Lower lobe of right lung (tissue), 2 donors: ENCODE measurements at regions not wholly inside any gene's neighbourhood (a gene's known extent, or its start where the extent isn't known, plus 50 kb on each side); places are given as distances from the start of the nearest gene placed in this dataset.

ENCODE experiments used
- ATAC-seq, 2 donors: fragments of 200-7000 bp; cut with Tn5 transposase; one replicate each; pipeline ENCODE4 v1.9.1; 2020 to 2022; ENCODE audit warnings: mild to moderate bottlenecking in 2 of 2, moderate library complexity in 2 of 2
- DNase-seq: peaks from one replicate; pipeline ENCODE4 v3.0.0-alpha.2; 2020
- H3K27ac ChIP-seq: fragments of 200-600 bp; one replicate; pipeline ENCODE4 v1.8.0; 2022
- H3K27me3 ChIP-seq: fragments of 200-600 bp; one replicate; pipeline ENCODE4 v1.8.0; 2022; ENCODE audit warnings: low read depth
- H3K36me3 ChIP-seq: fragments of 200-600 bp; one replicate; pipeline ENCODE4 v1.8.0; 2022; ENCODE audit warnings: mild to moderate bottlenecking
- H3K4me1 ChIP-seq: fragments of 200-600 bp; one replicate; pipeline ENCODE4 v1.8.0; 2022
- H3K4me3 ChIP-seq: fragments of 200-600 bp; one replicate; pipeline ENCODE4 v1.8.0; 2022; ENCODE audit warnings: mild to moderate bottlenecking
- H3K9me3 ChIP-seq: fragments of 200-600 bp; one replicate; pipeline ENCODE4 v1.8.0; 2022
- intact Hi-C: fragments of 100-400 bp; cut with DNase I; formaldehyde crosslinking; loops from one replicate; pipeline ENCODE4 v1.11.0; 2022
- TF ChIP-seq, protein P1 (sequence below): fragments of 200-600 bp; IDR thresholded peaks from one replicate; pipeline ENCODE4 v1.8.0; 2022; ENCODE audit warnings: antibody characterized with exemption, mild to moderate bottlenecking
- donor health status: DM: no; HTN: yes; CAD: no; lungs with severe emphysema.

DNA sequence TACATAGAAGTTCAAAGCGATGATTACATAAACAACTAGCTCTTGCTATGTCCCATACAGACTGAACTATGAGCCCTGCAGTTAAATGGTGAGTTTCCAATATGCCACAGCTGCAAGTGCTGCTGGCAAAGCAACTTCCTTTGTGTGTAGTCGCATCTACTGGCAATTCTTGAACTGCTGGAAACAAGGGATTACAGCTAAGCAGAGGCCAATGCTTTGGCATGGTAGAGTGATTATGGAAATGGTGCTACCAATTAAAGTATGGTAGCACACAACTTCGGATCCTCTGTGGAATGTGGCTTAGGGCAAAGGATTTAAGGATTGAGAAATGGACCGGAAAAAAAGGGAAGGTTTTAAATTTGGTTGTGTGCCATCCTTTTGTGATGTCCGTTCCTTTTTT, 856.6 kb downstream of the MAT2B start:
- no peaks in the 10 kb centered on the region for H3K27me3 ChIP-seq
- no peaks in the 10 kb centered on the region for H3K36me3 ChIP-seq
- H3K27ac ChIP-seq = no peak overlapping the region
- no peaks in the 10 kb centered on the region for H3K9me3 ChIP-seq
- no peak overlapping the region for H3K4me3 ChIP-seq
- TF ChIP-seq, protein P1, sequence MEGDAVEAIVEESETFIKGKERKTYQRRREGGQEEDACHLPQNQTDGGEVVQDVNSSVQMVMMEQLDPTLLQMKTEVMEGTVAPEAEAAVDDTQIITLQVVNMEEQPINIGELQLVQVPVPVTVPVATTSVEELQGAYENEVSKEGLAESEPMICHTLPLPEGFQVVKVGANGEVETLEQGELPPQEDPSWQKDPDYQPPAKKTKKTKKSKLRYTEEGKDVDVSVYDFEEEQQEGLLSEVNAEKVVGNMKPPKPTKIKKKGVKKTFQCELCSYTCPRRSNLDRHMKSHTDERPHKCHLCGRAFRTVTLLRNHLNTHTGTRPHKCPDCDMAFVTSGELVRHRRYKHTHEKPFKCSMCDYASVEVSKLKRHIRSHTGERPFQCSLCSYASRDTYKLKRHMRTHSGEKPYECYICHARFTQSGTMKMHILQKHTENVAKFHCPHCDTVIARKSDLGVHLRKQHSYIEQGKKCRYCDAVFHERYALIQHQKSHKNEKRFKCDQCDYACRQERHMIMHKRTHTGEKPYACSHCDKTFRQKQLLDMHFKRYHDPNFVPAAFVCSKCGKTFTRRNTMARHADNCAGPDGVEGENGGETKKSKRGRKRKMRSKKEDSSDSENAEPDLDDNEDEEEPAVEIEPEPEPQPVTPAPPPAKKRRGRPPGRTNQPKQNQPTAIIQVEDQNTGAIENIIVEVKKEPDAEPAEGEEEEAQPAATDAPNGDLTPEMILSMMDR = no peak
- no peaks in the 10 kb centered on the region for H3K4me1 ChIP-seq
- intact Hi-C loops = no loop called here
- DNase-seq = no peak
- ATAC-seq = no peak

DNA sequence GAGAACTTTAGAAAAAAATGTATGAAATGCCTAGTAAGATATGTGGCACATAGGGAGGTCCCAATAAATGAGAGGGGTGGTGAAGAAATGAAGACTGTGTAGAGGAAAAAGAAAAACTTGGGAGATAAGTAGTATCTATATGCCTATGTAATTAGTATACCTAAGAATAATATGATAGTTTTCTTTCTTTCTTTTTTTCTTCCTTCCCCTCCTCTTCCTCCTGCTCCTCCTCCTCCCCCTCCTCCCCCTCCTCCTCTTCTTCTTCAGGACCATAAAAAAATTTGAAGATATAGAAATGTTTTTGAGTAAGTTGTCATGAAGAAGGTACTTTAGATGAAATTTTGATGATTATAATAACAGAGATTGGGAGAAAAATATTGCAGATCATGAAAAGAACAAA, 857.4 kb downstream of the MAT2B start:
- intact Hi-C loops = no loop called here
- no peak for ATAC-seq
- TF ChIP-seq, protein P1 = no peak

DNA sequence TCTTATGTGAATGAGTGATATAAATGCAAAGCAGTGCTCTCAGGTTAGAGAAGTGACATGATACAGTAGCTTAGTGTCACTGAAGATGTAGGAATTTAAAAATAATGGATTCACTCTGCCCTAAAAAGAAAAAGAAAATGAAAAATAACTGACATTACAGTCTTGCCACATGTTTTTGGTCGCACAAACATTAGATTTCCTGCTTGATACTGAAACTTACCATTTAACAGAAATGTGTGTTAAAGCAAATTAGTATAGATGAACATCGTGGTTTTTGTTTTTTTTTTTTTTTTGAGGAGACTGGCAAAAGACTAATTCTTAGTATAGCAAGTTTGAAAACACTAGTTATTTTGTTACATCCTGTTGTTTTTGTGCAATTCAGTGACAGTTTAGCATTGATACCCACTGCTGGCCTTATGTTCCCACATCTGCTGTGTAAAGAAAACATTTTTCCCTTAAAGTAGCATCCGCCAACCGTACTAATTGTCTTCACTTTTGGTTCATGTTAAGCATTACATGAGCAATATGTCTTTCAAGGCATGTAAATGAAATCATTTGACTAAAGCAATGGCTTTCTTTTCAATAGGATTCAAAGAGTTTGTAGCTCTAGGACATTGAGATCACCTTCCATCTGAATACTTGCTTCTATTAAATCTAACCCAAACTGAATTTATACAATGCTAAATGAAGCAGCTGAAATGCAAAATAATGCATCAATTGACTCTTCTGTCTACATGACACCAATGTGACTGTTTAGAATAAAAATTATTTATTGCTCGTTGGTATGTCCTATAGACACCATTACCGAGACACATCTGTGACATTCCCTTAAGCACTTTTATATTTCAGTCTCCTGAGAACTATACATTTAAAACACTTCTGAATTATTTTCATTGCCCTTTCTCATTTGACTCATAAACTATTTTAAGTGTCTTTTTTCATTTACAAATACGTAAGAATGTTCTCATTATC, 859.1 kb downstream of the MAT2B start:
- intact Hi-C loops = no loop called here

More for the DNA sequence above, 857.4 kb downstream of the MAT2B start:
- no peaks in the 10 kb centered on the region for H3K36me3 ChIP-seq
- H3K27me3 ChIP-seq = no peaks in the 10 kb centered on the region
- H3K4me3 ChIP-seq = no peak overlapping the region
- no peaks in the 10 kb centered on the region for H3K4me1 ChIP-seq
- H3K27ac ChIP-seq = no peak overlapping the region
- no peaks in the 10 kb centered on the region for H3K9me3 ChIP-seq
- no peak for DNase-seq

DNA sequence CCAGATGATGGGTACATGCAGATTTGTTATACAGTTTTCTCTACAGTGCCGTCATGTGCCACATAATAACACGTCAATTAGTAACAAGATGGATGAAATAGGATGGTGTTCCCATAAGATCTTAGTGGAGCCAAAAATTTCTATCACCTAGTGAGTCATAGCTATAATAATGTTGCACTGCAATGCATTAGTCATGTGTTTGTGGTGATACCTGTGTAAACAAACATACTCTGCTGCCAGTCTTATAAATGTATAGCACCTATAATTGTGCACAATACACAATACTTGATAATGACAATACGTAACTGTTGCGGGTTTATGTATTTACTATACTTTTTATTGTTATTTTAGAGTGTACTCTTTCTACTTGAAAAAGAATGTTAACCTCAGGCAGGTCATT, 865.4 kb downstream of the MAT2B start:
- no peaks in the 10 kb centered on the region for H3K36me3 ChIP-seq
- no peak for ATAC-seq
- no peaks in the 10 kb centered on the region for H3K27me3 ChIP-seq
- no peak for DNase-seq
- TF ChIP-seq, protein P1 = no peak
- no peaks in the 10 kb centered on the region for H3K9me3 ChIP-seq
- H3K4me3 ChIP-seq = no peak overlapping the region
- H3K4me1 ChIP-seq = no peaks in the 10 kb centered on the region
- intact Hi-C loops = no loop called here
- H3K27ac ChIP-seq = no peak overlapping the region

More for the DNA sequence above, 859.1 kb downstream of the MAT2B start:
- Histone ChIP-seq H3K4me1 (no peaks in the 10 kb centered on the region), H3K27me3 (no peaks in the 10 kb centered on the region), H3K36me3 (no peaks in the 10 kb centered on the region), H3K27ac (no peak overlapping the region), H3K9me3 (no peaks in the 10 kb centered on the region), H3K4me3 (no peak overlapping the region)
- ATAC-seq (no peak), DNase-seq (no peak)
- TF ChIP-seq, protein P1 = no peak

DNA sequence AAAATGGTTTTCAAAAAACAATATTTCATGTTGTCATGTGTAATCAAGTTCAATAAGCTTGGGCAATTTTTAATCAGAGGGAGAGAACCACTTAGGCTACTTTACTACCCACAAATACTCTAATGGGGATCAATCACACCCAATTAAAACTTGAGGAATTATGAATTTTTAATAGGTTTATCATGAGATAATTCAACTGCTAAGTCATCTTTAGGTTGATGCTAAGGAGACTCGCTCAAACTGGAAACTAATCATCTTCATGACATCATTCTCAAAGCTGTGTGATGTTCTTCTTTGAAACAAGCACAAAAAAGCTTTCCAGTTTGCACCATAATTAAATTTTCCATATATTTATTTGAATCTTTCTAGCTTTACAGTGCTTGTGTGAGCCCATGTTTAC, 867.5 kb downstream of the MAT2B start:
- no peak for DNase-seq
- Histone ChIP-seq H3K27me3 (no peaks in the 10 kb centered on the region), H3K27ac (no peak overlapping the region), H3K36me3 (no peaks in the 10 kb centered on the region), H3K9me3 (no peaks in the 10 kb centered on the region), H3K4me3 (no peak overlapping the region), H3K4me1 (no peaks in the 10 kb centered on the region)
- intact Hi-C loops = no loop called here
- TF ChIP-seq, protein P1 = no peak
- no peak for ATAC-seq
